22Rv1 (cell line): ENCODE measurements at regions not wholly inside any gene's neighbourhood (a gene's known extent, or its start where the extent isn't known, plus 50 kb on each side); places are given as distances from the start of the nearest gene placed in this dataset.

ENCODE experiments used
- ZFX ChIP-seq: fragments of 450-650 bp; IDR thresholded peaks from 2 replicates; pipeline ENCODE4 v1.6.1; 2017; ENCODE audit warnings: antibody characterized with exemption, borderline replicate concordance
- TF ChIP-seq, protein P1 (sequence below): fragments of 450-650 bp; IDR thresholded peaks from 2 replicates; pipeline ENCODE4 v1.5.1; 2017; ENCODE audit warnings: mild to moderate bottlenecking

DNA sequence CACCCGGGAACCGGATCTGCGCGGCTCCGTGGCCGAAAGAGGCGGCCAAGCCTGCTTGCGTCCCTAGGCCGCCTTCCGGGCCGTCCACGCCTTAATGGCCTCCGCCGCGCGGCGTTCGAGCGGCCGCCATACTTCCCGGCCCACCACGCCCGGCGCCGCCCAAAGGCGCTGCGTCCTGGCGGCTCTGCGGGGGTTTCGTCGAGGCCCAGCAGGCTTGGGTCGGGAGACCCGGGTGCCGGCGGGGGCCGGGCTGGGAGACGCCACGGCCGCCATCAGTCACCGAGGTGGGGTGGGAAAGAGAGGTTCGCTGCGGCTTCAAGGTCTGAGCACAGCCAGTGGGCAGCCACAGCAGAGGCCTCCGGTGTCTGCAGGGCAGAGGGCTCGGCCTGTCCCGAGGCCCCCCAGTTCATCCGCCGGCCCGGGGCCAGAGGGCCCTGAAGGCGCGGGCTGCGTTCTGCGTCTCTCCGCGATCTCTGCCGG is 545.8 kb upstream of the CDH10 start:
- TF ChIP-seq, protein P1, sequence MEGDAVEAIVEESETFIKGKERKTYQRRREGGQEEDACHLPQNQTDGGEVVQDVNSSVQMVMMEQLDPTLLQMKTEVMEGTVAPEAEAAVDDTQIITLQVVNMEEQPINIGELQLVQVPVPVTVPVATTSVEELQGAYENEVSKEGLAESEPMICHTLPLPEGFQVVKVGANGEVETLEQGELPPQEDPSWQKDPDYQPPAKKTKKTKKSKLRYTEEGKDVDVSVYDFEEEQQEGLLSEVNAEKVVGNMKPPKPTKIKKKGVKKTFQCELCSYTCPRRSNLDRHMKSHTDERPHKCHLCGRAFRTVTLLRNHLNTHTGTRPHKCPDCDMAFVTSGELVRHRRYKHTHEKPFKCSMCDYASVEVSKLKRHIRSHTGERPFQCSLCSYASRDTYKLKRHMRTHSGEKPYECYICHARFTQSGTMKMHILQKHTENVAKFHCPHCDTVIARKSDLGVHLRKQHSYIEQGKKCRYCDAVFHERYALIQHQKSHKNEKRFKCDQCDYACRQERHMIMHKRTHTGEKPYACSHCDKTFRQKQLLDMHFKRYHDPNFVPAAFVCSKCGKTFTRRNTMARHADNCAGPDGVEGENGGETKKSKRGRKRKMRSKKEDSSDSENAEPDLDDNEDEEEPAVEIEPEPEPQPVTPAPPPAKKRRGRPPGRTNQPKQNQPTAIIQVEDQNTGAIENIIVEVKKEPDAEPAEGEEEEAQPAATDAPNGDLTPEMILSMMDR = no peak
- no peak for TF ChIP-seq ZFX
